NCI-H82 treated with DMSO at 0.1 percent for 48 hours (cell line): ENCODE measurements at regions not wholly inside any gene's neighbourhood (a gene's known extent, or its start where the extent isn't known, plus 50 kb on each side); places are given as distances from the start of the nearest gene placed in this dataset.
"Not testable (repeated sequence)": the region's sequence is repeated elsewhere in the genome, so short reads cannot be mapped to it uniquely, and the experiment has no call there.

Experiments used
- DNase-seq: peaks from one replicate; lab custom pipeline; 2025; ENCODE audit not compliant: unreplicated experiment; lab: John Stamatoyannopoulos, UW

GRCh38 chr2:234251326-234252271 is 201.1 kb downstream of the SPP2 start:
- no peak for DNase-seq

- DNase-seq = no peak
Observed at GRCh38 chr2:234250926-234251325, 200.4 kb downstream of the SPP2 start.

GRCh38 chr2:234249873-234250272 is 199.4 kb downstream of the SPP2 start:
- DNase-seq = no peak

GRCh38 chr2:234249034-234249735 is 198.7 kb downstream of the SPP2 start:
- DNase-seq = no peak

- DNase-seq = not testable (repeated sequence)
Observed at GRCh38 chr2:234248213-234248710, 197.8 kb downstream of the SPP2 start.

DNA sequence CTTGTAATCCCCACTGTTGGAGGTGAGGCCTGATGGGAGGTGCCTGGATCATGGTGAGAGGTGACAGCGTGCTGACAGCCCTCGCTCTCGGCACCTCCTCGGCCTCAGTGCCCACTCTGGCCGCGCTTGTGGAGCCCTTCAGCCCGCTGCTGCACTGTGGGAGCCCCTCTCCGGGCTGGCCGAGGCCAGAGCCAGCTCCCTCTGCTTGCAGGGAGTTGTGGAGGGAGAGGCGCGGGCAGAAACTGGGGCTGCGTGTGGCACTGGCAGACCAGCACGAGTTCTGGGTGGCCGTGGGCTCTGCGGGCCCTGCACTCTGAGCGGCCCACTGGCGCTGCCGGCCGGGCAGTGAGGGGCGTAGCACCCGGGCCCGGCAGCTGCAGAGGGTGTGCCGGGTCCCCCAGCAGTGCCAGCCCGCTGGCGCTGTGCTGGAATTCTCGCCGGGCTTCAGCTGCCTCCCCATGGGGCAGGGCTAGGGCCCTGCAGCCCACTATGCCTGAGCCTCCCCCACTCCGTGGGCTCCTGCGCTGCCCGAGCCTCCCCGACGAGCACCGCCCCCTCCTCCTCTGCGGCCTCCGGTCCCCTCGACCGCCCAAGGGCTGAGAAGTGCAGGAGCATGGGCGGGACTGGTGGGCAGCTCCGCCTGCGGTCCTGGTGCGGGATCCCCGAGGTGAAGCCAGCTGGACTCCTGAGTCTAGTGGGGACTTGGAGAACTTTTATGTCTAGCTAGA is 197.1 kb downstream of the SPP2 start:
- DNase-seq = no peak

- DNase-seq = no peak
Observed at GRCh38 chr2:234245945-234246344, 195.4 kb downstream of the SPP2 start.

- DNase-seq = no peak
Observed at GRCh38 chr2:234243871-234244565, 193.5 kb downstream of the SPP2 start.

- no peak for DNase-seq
Observed at GRCh38 chr2:234242459-234242836, 191.9 kb downstream of the SPP2 start.

DNA sequence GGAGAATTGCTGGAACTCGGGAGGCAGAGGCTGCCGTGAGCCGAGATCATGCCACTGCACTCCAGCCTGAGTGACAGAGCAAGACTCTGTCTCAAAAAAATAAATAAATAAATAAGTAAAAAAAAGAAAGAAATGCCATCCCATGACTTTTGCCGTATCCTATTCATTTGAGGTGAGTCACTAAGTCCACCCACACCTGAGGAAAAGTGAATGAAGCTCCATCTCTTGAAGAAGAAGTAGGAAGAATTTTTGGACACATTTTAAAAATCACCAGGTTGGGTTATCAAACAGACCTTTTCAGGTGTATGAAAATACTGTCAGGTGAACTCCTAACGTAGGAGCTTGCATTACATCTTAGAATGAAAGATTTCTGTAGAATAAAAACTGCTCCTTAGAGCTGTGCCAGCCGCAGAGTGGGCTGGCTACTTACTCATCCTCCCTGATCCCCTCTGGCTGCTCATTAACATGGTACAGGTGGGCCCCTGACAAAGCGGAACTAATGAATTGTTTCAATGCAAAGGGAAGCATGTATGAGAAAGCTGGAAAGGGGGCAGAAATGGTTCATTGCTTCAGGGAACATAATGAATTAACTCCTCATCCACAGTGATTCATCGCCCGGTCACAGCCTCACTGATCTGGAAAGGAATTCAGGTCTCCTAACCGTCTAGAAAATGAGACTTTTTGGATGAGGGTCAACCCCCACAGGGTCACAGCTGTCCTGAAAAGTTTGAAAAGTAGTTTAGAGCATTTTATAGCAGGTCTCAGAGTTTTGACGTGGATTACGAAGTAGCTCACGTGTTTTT is 191.4 kb downstream of the SPP2 start:
- no peak for DNase-seq

DNA sequence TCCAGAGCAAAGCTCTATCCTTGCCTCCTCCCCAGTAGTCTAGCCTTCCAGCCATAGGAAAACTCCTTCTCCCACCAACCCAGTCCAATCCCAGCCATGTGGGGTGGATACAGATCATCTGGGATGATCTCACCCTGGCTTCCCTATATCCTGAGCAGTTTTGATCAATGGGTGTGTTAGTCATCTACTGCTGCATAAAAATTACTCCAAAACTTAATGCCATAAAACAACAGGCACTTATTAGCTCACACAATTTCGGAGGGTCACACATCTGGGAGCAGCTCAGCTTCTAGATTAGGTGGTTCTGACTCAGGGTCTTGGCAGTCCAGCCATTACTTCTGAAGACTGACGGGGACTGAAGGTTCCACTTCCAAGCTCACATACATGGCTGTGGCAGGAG is 190.4 kb downstream of the SPP2 start:
- no peak for DNase-seq

DNA sequence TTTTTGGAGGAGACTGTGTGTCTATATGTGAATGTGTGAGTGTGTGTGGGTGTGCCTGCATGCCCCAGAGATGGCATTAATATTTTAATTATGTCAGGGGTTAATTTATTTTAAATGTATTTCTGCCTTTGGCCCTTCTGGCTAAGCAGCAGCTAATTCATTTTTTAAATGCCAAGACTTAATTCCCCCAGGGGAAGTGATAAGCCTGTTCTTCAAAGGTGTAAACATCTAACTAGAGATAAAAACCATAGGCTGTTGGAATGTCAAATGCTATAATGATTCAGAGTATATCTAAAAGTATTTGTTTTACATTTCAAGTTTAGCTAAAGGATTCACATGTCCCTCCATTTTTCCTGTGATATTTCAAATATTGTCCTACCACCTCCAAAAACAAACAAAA is 184.7 kb downstream of the SPP2 start:
- no peak for DNase-seq

- no peak for DNase-seq
Observed at GRCh38 chr2:234231460-234231859, 181.0 kb downstream of the SPP2 start.

DNA sequence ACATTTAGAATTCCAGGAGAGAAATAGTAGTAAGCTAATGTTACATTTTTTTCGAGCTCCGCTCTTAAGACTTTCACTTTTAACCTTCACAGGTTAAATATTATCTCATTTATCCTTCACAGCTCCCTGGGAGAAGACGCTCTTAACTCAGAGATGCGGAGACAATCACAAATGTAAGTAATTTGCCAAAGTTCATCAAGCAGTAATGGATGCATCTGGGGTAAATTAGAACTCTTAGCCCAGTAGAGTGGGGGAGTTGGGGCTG is 168.5 kb downstream of the SPP2 start:
- DNase-seq = no peak

DNA sequence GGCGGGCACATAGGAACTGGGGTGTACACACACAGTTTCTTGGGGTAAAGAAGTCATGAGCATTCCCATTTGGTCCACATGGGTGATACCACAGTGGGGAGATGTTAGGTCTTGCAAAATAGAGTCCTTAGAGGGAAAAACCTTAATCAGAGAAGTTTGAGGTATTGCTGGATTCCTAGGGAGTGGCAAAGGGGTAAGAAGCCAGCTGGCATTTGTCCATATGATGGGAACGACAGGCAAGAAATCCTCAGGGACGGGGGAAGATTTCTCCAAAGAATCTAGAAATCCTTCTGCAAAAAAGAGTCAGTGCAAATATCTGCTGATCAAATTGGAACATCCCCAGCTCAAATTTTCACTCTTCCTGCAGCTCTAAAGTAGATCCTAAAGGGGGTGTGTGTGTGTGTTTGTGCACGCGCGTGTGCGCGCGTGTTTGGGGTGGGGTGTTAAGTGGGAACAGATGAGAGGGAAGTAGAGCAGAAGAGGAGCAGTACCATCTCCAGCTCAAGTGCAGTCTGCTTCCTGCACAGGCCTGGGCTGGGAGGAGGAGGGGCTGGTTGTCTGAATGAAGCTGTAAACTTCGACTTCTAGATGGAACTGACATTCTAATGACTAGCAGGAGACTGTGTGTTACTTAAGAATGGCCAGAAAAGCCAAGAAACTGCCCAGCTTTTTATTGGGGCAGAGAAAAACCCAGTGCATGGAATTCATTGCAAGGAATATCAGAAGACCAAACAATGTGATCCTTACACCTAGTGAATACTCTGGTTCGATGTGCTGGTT is 168.0 kb downstream of the SPP2 start:
- DNase-seq = no peak

- DNase-seq = no peak
Observed at GRCh38 chr2:234212534-234212933, 162.0 kb downstream of the SPP2 start.

DNA sequence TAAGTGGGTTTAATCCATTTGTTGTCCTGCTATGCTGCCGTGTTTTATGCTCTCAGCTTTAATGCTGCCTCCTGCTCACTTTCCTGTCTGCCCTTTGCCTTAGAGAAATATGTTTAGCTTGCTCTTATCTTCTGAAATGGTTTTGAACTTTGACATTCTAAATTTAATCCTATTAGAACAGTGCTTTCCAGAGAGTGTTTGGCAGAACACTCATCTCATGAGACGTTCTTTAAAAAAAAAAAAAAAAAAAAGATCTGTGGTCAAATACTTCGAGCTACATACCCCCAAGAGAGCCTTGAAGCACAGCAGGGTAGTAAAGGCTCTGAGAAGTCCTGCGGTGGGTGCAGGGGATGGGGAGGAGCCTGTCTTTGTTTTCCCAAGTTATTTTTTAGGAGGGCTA is 161.3 kb downstream of the SPP2 start:
- DNase-seq = no peak

GRCh38 chr2:234206738-234207137 is 156.2 kb downstream of the SPP2 start:
- no peak for DNase-seq

DNA sequence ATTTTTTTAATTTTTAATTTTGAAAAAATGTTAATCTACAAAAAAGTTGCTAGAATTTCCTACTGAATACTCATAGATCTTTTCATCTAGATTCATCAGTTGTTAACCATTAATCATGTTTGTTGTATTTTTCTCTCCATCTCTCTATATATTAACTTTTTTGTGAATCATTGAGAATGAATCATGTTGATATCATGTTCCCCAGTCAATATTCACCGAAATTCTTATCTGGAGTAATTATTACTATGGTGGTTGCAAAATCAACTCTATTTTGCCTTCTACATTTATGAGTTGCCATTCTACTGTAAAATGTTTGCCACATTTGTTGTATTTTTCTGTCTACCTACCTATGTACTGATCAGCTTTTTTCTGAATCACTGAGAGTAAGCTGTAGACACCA is 154.0 kb downstream of the SPP2 start:
- DNase-seq = no peak
